SK-N-SH treated with all-trans-retinoic acid at 6 μM for 48 hours (cell line): ENCODE measurements at regions not wholly inside any gene's neighbourhood (a gene's known extent, or its start where the extent isn't known, plus 50 kb on each side); places are given as distances from the start of the nearest gene placed in this dataset.

Experiments
- ATAC-seq: fragments of 200-7000 bp; cut with Tn5 transposase; 3 replicates; pipeline ENCODE4 v1.9.1; 2020; ENCODE audit warnings: mild to moderate bottlenecking, moderate library complexity
- ARNTL ChIP-seq: fragments of 450-650 bp; formaldehyde crosslinking; IDR thresholded peaks from 2 replicates; pipeline ENCODE4 v1.5.0; 2020; ENCODE audit warnings: low read depth, mild to moderate bottlenecking, moderate library complexity, borderline replicate concordance
- BACH2 ChIP-seq: fragments of 250-450 bp; sonication (Bioruptor Pico); IDR thresholded peaks from 2 replicates; pipeline ENCODE4 v1.9.0; 2021; ENCODE audit warnings: mild to moderate bottlenecking, borderline replicate concordance
- CSDC2 ChIP-seq: fragments of 250-450 bp; sonication (Bioruptor Pico); IDR thresholded peaks from 2 replicates; pipeline ENCODE4 v1.5.0; 2020; ENCODE audit warnings: mild to moderate bottlenecking, moderate library complexity
- ESRRG ChIP-seq: fragments of 250-450 bp; sonication (Bioruptor Pico); IDR thresholded peaks from 2 replicates; pipeline ENCODE4 v1.6.1; 2021; ENCODE audit warnings: mild to moderate bottlenecking
- ISL1 ChIP-seq: fragments of 250-450 bp; sonication (Bioruptor Pico); IDR thresholded peaks from 2 replicates; pipeline ENCODE4 v2.1.2; 2022; ENCODE audit warnings: mild to moderate bottlenecking, moderate library complexity
- OSR1 ChIP-seq: fragments of 250-450 bp; sonication (Bioruptor Pico); IDR thresholded peaks from 2 replicates; pipeline ENCODE4 v1.8.0; 2022; ENCODE audit warnings: moderate library complexity, mild to moderate bottlenecking, inconsistent platforms
- PPARA ChIP-seq: fragments of 250-450 bp; sonication (Bioruptor Pico); IDR thresholded peaks from 2 replicates; pipeline ENCODE4 v1.5.0; 2020; ENCODE audit warnings: mild to moderate bottlenecking, borderline replicate concordance
- RARB ChIP-seq: fragments of 250-450 bp; sonication (Bioruptor Pico); IDR thresholded peaks from 2 replicates; pipeline ENCODE4 v1.8.0; 2021; ENCODE audit warnings: mild to moderate bottlenecking, moderate library complexity
- SNAI2 ChIP-seq: fragments of 250-450 bp; sonication (Bioruptor Pico); IDR thresholded peaks from 2 replicates; pipeline ENCODE4 v1.5.0; 2020; ENCODE audit warnings: mild to moderate bottlenecking, moderate library complexity
- TCF4 ChIP-seq: fragments of 250-450 bp; sonication (Bioruptor Pico); IDR thresholded peaks from 2 replicates; pipeline ENCODE4 v1.8.0; 2021; ENCODE audit warnings: mild to moderate bottlenecking, moderate library complexity, borderline replicate concordance
- TOX ChIP-seq: fragments of 250-450 bp; sonication (Bioruptor Pico); IDR thresholded peaks from 2 replicates; pipeline ENCODE4 v1.8.0; 2021; ENCODE audit warnings: mild to moderate bottlenecking, moderate library complexity, borderline replicate concordance
- ZC3H10 ChIP-seq: fragments of 250-450 bp; sonication (Bioruptor Pico); IDR thresholded peaks from 2 replicates; pipeline ENCODE4 v1.5.1; 2021; ENCODE audit warnings: mild to moderate bottlenecking, moderate library complexity
- ZFP3 ChIP-seq: fragments of 250-450 bp; sonication (Bioruptor Pico); IDR thresholded peaks from 2 replicates; pipeline ENCODE4 v1.5.0; 2020; ENCODE audit warnings: mild to moderate bottlenecking, moderate library complexity
- ZFP30 ChIP-seq: fragments of 450-650 bp; formaldehyde crosslinking; IDR thresholded peaks from 2 replicates; pipeline ENCODE4 v1.5.0; 2022; ENCODE audit warnings: mild to moderate bottlenecking, moderate library complexity
- ZNF565 ChIP-seq: fragments of 450-650 bp; formaldehyde crosslinking; conservative IDR thresholded peaks from 2 replicates; pipeline ENCODE4 v1.5.0; 2020; ENCODE audit warnings: low read depth, mild to moderate bottlenecking, moderate library complexity
- ZNF70 ChIP-seq: fragments of 450-650 bp; formaldehyde crosslinking; IDR thresholded peaks from 2 replicates; pipeline ENCODE4 v1.5.0; 2020; ENCODE audit warnings: mild to moderate bottlenecking, moderate library complexity
- ZNF8 ChIP-seq: fragments of 450-650 bp; formaldehyde crosslinking; IDR thresholded peaks from 2 replicates; pipeline ENCODE4 v1.5.0; 2020; ENCODE audit warnings: mild to moderate bottlenecking, moderate library complexity
- TF ChIP-seq, protein P1 (sequence below): fragments of 250-450 bp; sonication (Bioruptor Pico); IDR thresholded peaks from 2 replicates; pipeline ENCODE4 v1.5.1; 2021; ENCODE audit warnings: mild to moderate bottlenecking, moderate library complexity
- TF ChIP-seq, protein P2 (sequence below): fragments of 250-450 bp; sonication (Bioruptor Pico); IDR thresholded peaks from 2 replicates; pipeline ENCODE4 v1.5.1; 2020; ENCODE audit warnings: low read depth, mild to moderate bottlenecking, moderate library complexity
- TF ChIP-seq, protein P3 (sequence below): fragments of 250-450 bp; sonication (Bioruptor Pico); IDR thresholded peaks from 2 replicates; pipeline ENCODE4 v1.8.0; 2020; ENCODE audit warnings: mild to moderate bottlenecking, moderate library complexity, borderline replicate concordance
- TF ChIP-seq, protein P4 (sequence below): fragments of 250-450 bp; sonication (Bioruptor Pico); IDR thresholded peaks from 2 replicates; pipeline ENCODE4 v1.5.0; 2020; ENCODE audit warnings: mild to moderate bottlenecking, moderate library complexity
- TF ChIP-seq, protein P5 (sequence below): fragments of 250-450 bp; sonication (Bioruptor Pico); IDR thresholded peaks from 2 replicates; pipeline ENCODE4 v1.8.0; 2021; ENCODE audit warnings: low read depth, mild to moderate bottlenecking, moderate library complexity, borderline replicate concordance

DNA sequence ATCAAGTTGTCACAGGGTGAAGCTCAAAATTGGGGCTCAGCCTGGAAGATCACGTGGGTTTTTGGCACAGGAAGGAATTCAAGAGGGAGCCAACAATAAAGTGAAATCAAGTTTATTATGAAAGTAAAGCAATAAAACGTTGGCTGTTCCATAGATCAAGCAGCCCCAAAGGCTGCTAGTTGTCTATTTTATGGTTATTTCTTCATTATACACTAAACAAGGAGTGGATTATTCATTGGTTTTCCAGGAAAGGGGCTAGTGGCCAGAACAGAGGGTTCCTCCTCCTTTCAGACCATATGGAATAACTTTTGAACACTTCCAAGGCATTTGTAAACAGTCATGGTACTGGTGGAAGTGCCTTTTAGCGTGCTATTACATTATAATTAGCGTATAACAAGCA is 723.5 kb upstream of the ADAMTS5 start:
- ATAC-seq = no peak
- TF ChIP-seq ZNF8 (CRISPR knock-in tag) (no peak), PPARA (CRISPR knock-in tag) (no peak), ZNF70 (CRISPR knock-in tag) (no peak), TOX (no peak), OSR1 (no peak), ISL1 (CRISPR knock-in tag) (no peak), ZC3H10 (no peak), ESRRG (CRISPR knock-in tag) (no peak), CSDC2 (CRISPR knock-in tag) (no peak), ZNF565 (CRISPR knock-in tag) (no peak), TCF4 (CRISPR knock-in tag) (no peak), RARB (CRISPR knock-in tag) (no peak), BACH2 (CRISPR knock-in tag) (no peak)
- TF ChIP-seq, protein P1, sequence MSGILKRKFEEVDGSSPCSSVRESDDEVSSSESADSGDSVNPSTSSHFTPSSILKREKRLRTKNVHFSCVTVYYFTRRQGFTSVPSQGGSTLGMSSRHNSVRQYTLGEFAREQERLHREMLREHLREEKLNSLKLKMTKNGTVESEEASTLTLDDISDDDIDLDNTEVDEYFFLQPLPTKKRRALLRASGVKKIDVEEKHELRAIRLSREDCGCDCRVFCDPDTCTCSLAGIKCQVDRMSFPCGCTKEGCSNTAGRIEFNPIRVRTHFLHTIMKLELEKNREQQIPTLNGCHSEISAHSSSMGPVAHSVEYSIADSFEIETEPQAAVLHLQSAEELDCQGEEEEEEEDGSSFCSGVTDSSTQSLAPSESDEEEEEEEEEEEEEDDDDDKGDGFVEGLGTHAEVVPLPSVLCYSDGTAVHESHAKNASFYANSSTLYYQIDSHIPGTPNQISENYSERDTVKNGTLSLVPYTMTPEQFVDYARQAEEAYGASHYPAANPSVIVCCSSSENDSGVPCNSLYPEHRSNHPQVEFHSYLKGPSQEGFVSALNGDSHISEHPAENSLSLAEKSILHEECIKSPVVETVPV (CRISPR knock-in tag) = no peak
- TF ChIP-seq, protein P2, sequence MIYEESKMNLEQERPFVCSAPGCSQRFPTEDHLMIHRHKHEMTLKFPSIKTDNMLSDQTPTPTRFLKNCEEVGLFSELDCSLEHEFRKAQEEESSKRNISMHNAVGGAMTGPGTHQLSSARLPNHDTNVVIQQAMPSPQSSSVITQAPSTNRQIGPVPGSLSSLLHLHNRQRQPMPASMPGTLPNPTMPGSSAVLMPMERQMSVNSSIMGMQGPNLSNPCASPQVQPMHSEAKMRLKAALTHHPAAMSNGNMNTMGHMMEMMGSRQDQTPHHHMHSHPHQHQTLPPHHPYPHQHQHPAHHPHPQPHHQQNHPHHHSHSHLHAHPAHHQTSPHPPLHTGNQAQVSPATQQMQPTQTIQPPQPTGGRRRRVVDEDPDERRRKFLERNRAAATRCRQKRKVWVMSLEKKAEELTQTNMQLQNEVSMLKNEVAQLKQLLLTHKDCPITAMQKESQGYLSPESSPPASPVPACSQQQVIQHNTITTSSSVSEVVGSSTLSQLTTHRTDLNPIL (CRISPR knock-in tag) = no peak
- TF ChIP-seq, protein P3, sequence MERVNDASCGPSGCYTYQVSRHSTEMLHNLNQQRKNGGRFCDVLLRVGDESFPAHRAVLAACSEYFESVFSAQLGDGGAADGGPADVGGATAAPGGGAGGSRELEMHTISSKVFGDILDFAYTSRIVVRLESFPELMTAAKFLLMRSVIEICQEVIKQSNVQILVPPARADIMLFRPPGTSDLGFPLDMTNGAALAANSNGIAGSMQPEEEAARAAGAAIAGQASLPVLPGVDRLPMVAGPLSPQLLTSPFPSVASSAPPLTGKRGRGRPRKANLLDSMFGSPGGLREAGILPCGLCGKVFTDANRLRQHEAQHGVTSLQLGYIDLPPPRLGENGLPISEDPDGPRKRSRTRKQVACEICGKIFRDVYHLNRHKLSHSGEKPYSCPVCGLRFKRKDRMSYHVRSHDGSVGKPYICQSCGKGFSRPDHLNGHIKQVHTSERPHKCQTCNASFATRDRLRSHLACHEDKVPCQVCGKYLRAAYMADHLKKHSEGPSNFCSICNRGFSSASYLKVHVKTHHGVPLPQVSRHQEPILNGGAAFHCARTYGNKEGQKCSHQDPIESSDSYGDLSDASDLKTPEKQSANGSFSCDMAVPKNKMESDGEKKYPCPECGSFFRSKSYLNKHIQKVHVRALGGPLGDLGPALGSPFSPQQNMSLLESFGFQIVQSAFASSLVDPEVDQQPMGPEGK (CRISPR knock-in tag) = no peak
- TF ChIP-seq, protein P4, sequence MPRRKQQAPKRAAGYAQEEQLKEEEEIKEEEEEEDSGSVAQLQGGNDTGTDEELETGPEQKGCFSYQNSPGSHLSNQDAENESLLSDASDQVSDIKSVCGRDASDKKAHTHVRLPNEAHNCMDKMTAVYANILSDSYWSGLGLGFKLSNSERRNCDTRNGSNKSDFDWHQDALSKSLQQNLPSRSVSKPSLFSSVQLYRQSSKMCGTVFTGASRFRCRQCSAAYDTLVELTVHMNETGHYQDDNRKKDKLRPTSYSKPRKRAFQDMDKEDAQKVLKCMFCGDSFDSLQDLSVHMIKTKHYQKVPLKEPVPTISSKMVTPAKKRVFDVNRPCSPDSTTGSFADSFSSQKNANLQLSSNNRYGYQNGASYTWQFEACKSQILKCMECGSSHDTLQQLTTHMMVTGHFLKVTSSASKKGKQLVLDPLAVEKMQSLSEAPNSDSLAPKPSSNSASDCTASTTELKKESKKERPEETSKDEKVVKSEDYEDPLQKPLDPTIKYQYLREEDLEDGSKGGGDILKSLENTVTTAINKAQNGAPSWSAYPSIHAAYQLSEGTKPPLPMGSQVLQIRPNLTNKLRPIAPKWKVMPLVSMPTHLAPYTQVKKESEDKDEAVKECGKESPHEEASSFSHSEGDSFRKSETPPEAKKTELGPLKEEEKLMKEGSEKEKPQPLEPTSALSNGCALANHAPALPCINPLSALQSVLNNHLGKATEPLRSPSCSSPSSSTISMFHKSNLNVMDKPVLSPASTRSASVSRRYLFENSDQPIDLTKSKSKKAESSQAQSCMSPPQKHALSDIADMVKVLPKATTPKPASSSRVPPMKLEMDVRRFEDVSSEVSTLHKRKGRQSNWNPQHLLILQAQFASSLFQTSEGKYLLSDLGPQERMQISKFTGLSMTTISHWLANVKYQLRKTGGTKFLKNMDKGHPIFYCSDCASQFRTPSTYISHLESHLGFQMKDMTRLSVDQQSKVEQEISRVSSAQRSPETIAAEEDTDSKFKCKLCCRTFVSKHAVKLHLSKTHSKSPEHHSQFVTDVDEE (CRISPR knock-in tag) = no peak
- TF ChIP-seq, all 23 proteins: peak for 0

DNA sequence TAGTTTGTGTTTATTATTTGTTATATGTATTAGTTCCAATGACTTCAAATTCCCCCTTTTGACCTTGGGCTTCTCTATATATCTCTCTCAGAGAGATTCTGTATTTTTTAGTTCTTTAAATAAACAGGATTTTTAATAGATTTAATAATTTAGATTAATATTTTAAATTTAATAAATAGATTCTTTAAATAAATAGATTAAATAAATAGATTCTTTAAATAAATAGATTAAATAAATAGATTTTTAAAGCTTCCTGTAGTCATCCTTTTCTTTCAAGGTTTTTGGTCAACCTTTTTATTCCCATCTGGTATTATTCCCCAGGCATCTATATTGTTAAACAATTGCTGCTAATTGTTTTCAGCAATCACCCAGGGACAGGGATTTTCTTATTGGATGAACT is 721.9 kb upstream of the ADAMTS5 start:
- no peak for ATAC-seq
- TF ChIP-seq ZNF565 (CRISPR knock-in tag) (no peak), BACH2 (CRISPR knock-in tag) (no peak), ARNTL (CRISPR knock-in tag) (no peak), ZFP3 (CRISPR knock-in tag) (no peak), SNAI2 (no peak), ZNF70 (CRISPR knock-in tag) (no peak), ESRRG (CRISPR knock-in tag) (no peak), CSDC2 (CRISPR knock-in tag) (no peak), OSR1 (no peak), ZFP30 (CRISPR knock-in tag) (no peak), ZC3H10 (no peak), TOX (no peak)
- TF ChIP-seq, protein P2 (CRISPR knock-in tag) = no peak
- TF ChIP-seq, protein P3 (CRISPR knock-in tag) = no peak
- TF ChIP-seq, protein P1 (CRISPR knock-in tag) = no peak
- TF ChIP-seq, protein P4 (CRISPR knock-in tag) = no peak
- TF ChIP-seq, protein P5, sequence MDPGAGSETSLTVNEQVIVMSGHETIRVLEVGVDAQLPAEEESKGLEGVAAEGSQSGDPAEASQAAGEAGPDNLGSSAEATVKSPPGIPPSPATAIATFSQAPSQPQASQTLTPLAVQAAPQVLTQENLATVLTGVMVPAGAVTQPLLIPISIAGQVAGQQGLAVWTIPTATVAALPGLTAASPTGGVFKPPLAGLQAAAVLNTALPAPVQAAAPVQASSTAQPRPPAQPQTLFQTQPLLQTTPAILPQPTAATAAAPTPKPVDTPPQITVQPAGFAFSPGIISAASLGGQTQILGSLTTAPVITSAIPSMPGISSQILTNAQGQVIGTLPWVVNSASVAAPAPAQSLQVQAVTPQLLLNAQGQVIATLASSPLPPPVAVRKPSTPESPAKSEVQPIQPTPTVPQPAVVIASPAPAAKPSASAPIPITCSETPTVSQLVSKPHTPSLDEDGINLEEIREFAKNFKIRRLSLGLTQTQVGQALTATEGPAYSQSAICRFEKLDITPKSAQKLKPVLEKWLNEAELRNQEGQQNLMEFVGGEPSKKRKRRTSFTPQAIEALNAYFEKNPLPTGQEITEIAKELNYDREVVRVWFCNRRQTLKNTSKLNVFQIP (CRISPR knock-in tag) = no peak
